MCF 10A (cell line): ENCODE measurements at regions not wholly inside any gene's neighbourhood (a gene's known extent, or its start where the extent isn't known, plus 50 kb on each side); places are given as distances from the start of the nearest gene placed in this dataset.

Experiments used
- BruUV-seq: library from RNA; stranded (reverse); fragments of 400-500 nt; replicated peaks from 2 replicates; lab custom pipeline; 2021; lab: Mats Ljungman, UMichigan
- CTCF ChIA-PET: fragments of 300-600 bp; sonication (Branson Sonifier 250); formaldehyde crosslinking; extraction: SDS; loops from one replicate; lab custom pipeline; 2021; ENCODE audit warnings: antibody characterized with exemption, inconsistent platforms; lab: Yijun Ruan, JAX
- POLR2A ChIA-PET: fragments of 300-600, 350-650 bp; sonication (Branson Sonifier 250); formaldehyde crosslinking; extraction: SDS; loops from one replicate; lab custom pipeline; 2020; ENCODE audit warnings: antibody characterized with exemption, inconsistent platforms; lab: Yijun Ruan, JAX
- DNase-seq: peaks from one replicate; pipeline ENCODE4 v3.0.0-alpha.2; 2018; ENCODE audit not compliant: unreplicated experiment
- H3K27ac Mint-ChIP-seq: one replicate; pipeline ENCODE4 v1.8.0; 2022; ENCODE audit warnings: mild to moderate bottlenecking, low read depth, mixed read lengths; ENCODE audit not compliant: unreplicated experiment
- H3K27me3 Mint-ChIP-seq: one replicate; pipeline ENCODE4 v1.8.0; 2022; ENCODE audit warnings: mixed read lengths; ENCODE audit not compliant: insufficient read depth, unreplicated experiment
- H3K36me3 Mint-ChIP-seq: one replicate; pipeline ENCODE4 v1.8.0; 2022; ENCODE audit warnings: mild to moderate bottlenecking, moderate library complexity, mixed read lengths; ENCODE audit not compliant: insufficient read depth, unreplicated experiment
- H3K4me1 Mint-ChIP-seq: one replicate; pipeline ENCODE4 v1.8.0; 2022; ENCODE audit warnings: mixed read lengths; ENCODE audit not compliant: insufficient read depth, unreplicated experiment
- H3K4me3 Mint-ChIP-seq: one replicate; pipeline ENCODE4 v1.8.0; 2022; ENCODE audit warnings: mild to moderate bottlenecking, moderate library complexity, mixed read lengths; ENCODE audit not compliant: unreplicated experiment
- H3K9me3 Mint-ChIP-seq: one replicate; pipeline ENCODE4 v1.8.0; 2022; ENCODE audit warnings: mixed read lengths; ENCODE audit not compliant: unreplicated experiment
- CTCF ChIP-seq: fragments of 200-600 bp; IDR thresholded peaks from one replicate; pipeline ENCODE4 v1.8.0; 2022; ENCODE audit warnings: antibody characterized with exemption, mild to moderate bottlenecking; ENCODE audit not compliant: unreplicated experiment
- intact Hi-C: fragments of 100-400 bp; cut with micrococcal nuclease; formaldehyde crosslinking; loops from 2 replicates; pipeline ENCODE4 v1.14.1; 2022

GRCh38 chr6:145561095-145562072, 173.9 kb downstream of the EPM2A start:
- H3K9me3 Mint-ChIP-seq = no peaks in the 10 kb centered on the region
- no peak for TF ChIP-seq CTCF
- CTCF ChIA-PET = interaction anchor here (0.6 kb wide), 1 partner anchor 273 kb away, joined by 3 read pairs; no protein-coding TSS in a partner anchor
- H3K4me1 Mint-ChIP-seq = no peaks in the 10 kb centered on the region
- no TSS peak for BruUV-seq
- intact Hi-C loops = no loop called here
- no peaks in the 10 kb centered on the region for H3K27me3 Mint-ChIP-seq
- DNase-seq = no peak
- H3K4me3 Mint-ChIP-seq = no peak overlapping the region
- POLR2A ChIA-PET = no interaction called here
- H3K36me3 Mint-ChIP-seq = no peaks in the 10 kb centered on the region
- no peak overlapping the region for H3K27ac Mint-ChIP-seq

DNA sequence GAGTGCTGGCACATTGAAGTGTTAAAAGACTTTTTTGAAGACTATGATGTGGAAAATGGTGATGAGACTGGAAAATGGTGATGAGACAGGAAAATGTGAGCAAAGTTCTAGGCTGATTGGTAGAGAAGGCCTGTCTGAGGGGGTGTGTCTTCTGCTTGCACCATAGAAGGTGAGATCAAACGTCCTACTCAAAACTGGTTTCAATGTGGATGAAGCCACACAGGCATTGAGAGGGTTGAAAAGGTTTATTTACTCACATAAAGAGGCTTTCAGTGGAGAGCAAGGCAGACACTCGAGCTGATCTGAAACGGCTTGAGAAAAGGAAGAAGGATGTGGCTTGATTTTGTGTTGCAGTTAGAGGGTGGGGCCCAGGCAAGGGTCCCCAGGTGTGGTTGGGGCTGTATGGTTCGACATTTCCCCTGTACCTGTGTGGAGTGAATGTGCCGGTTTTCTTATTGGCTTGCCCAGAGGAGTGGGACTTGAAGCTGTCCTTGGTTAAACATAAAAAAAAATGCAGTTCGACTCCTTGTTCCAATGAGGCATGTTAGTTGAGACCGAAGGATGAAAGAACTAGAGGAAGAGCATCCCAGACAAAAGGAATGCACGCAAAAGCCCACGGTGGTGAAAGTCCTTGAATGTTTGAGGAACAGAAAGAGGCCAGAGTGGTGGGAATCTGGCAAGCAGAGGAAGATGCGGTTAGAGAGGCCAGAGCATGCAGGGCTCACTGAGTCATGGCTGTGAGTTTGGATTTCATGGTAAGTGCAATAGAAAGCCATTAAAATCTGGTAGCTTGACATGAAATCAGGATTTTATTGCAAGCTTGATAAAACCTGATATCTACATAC, 172.3 kb downstream of the EPM2A start:
- no peaks in the 10 kb centered on the region for H3K27me3 Mint-ChIP-seq
- no peak for TF ChIP-seq CTCF
- no peaks in the 10 kb centered on the region for H3K4me1 Mint-ChIP-seq
- intact Hi-C loops = no loop called here
- H3K4me3 Mint-ChIP-seq = no peak overlapping the region
- H3K9me3 Mint-ChIP-seq = no peaks in the 10 kb centered on the region
- CTCF ChIA-PET = no interaction called here
- no peaks in the 10 kb centered on the region for H3K36me3 Mint-ChIP-seq
- no peak for DNase-seq
- POLR2A ChIA-PET = no interaction called here
- H3K27ac Mint-ChIP-seq = no peak overlapping the region
- no TSS peak for BruUV-seq

DNA sequence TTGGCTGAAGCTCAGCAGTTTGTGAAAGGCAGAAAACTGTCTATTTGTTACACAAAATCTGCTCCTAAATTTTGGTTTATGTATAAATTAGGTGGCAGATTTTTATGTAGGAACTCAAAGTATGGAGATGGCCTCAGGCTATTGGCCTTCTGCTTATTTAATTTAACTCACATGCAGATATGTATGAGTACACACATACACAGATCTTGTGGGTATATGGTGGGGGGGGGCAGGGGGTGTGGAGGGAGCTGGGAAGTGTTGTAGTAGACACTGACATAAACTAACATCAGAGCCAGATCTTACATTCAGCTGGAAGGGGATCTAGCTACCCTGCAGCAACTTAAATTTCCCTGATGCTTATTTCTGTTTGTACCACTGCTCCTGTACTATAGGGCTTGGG, 170.8 kb downstream of the EPM2A start:
- H3K36me3 Mint-ChIP-seq = no peaks in the 10 kb centered on the region
- intact Hi-C loops = no loop called here
- no peak overlapping the region for H3K27ac Mint-ChIP-seq
- no peaks in the 10 kb centered on the region for H3K9me3 Mint-ChIP-seq
- TF ChIP-seq CTCF = no peak
- BruUV-seq = no TSS peak
- H3K4me1 Mint-ChIP-seq = no peaks in the 10 kb centered on the region
- no peaks in the 10 kb centered on the region for H3K27me3 Mint-ChIP-seq
- H3K4me3 Mint-ChIP-seq = no peak overlapping the region
- DNase-seq = no peak
- CTCF ChIA-PET = interaction anchor here (0.7 to 1.0 kb wide), 2 partner anchors 69 to 979 kb away, joined by 3 to 4 read pairs; no protein-coding TSS in a partner anchor
- POLR2A ChIA-PET = no interaction called here

DNA sequence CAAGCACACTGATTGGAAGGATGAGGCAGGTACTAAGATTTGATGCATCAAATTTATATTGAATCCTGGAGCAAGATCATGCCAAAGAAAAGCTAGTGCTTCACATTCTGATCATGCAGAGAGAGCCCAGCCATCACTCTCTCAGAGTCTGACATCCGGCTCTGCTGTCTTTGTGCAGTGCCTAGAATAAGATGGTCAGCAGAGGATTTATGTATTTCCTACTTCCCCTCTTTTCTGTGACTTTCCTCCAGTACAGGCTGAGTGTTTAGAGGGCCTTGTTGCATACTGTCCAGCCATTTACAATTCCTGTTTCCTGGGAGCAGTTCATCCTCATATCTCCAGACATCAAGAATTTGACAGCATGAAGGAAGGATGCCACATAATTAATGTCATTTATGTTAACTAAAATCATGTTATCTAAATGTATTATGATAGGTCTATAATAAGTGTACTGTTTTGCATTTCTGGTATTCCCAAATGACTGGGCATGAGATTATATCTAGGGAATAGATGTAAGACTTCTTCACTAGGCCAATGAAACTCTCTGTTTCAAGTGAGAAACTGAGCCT, 167.6 kb downstream of the EPM2A start:
- intact Hi-C loops = no loop called here
- Mint-ChIP-seq H3K4me3 (no peak overlapping the region), H3K36me3 (peaks cover 6% of the 10 kb centered on the region), H3K9me3 (no peaks in the 10 kb centered on the region), H3K27me3 (no peaks in the 10 kb centered on the region), H3K27ac (no peak overlapping the region), H3K4me1 (no peaks in the 10 kb centered on the region)
- TF ChIP-seq CTCF = no peak
- DNase-seq = no peak
- POLR2A ChIA-PET = no interaction called here
- CTCF ChIA-PET = interaction anchor here (0.7 kb wide), 1 partner anchor 185 kb away, joined by 3 read pairs; no protein-coding TSS in a partner anchor
- BruUV-seq = no TSS peak
